Medulla oblongata (tissue), 1 donor: ENCODE measurements at regions not wholly inside any gene's neighbourhood (a gene's known extent, or its start where the extent isn't known, plus 50 kb on each side); places are given as distances from the start of the nearest gene placed in this dataset.
A peak's percentile ranks its signal among the peaks of the same experiment; 100 is the strongest.

Experiments
- DNase-seq: peaks from one replicate; pipeline ENCODE4 v3.0.0-alpha.2; 2015; ENCODE audit errors: extremely low spot score

- no peak for DNase-seq
These were observed 681.8 kb downstream of the PCDH18 start for GRCh38 chr4:136850446-136850845.

- DNase-seq, result no peak
These were observed 684.2 kb downstream of the PCDH18 start for GRCh38 chr4:136847881-136848621.

GRCh38 chr4:136841526-136841925 lies 690.8 kb downstream of the PCDH18 start:
- no peak for DNase-seq

GRCh38 chr4:136838607-136839006 lies 693.7 kb downstream of the PCDH18 start:
- DNase-seq, result no peak

GRCh38 chr4:136831553-136831952 lies 700.7 kb downstream of the PCDH18 start:
- no peak for DNase-seq

GRCh38 chr4:136829280-136829679 lies 703.0 kb downstream of the PCDH18 start:
- DNase-seq, result no peak

GRCh38 chr4:136823020-136823419 lies 709.3 kb downstream of the PCDH18 start:
- peak; percentile 8 for DNase-seq

GRCh38 chr4:136818811-136819330 lies 713.4 kb downstream of the PCDH18 start:
- DNase-seq, result no peak

GRCh38 chr4:136812100-136812880 lies 720.0 kb downstream of the PCDH18 start:
- DNase-seq, result no peak

GRCh38 chr4:136811496-136812077 lies 720.7 kb downstream of the PCDH18 start:
- DNase-seq, result no peak

GRCh38 chr4:136810626-136811025 lies 721.7 kb downstream of the PCDH18 start:
- no peak for DNase-seq

- DNase-seq, result no peak
These were observed 725.5 kb downstream of the PCDH18 start for GRCh38 chr4:136806844-136807243.

- no peak for DNase-seq
These were observed 726.7 kb downstream of the PCDH18 start for GRCh38 chr4:136805617-136806016.

GRCh38 chr4:136803433-136803832 lies 728.9 kb downstream of the PCDH18 start:
- DNase-seq, result no peak

GRCh38 chr4:136800248-136800647 lies 732.0 kb downstream of the PCDH18 start:
- DNase-seq, result no peak

GRCh38 chr4:136796953-136797352 lies 735.3 kb downstream of the PCDH18 start:
- DNase-seq, result no peak

- DNase-seq, result no peak
These were observed 738.4 kb downstream of the PCDH18 start for GRCh38 chr4:136793848-136794247.

- no peak for DNase-seq
These were observed 748.0 kb downstream of the PCDH18 start for GRCh38 chr4:136784326-136784725.

- DNase-seq, result no peak
These were observed 762.6 kb downstream of the PCDH18 start for GRCh38 chr4:136769717-136770116.

- DNase-seq, result no peak
These were observed 763.4 kb downstream of the PCDH18 start for GRCh38 chr4:136768925-136769275.

- no peak for DNase-seq
These were observed 763.9 kb downstream of the PCDH18 start for GRCh38 chr4:136768213-136768924.

GRCh38 chr4:136763919-136764318 lies 768.4 kb downstream of the PCDH18 start:
- no peak for DNase-seq
